Hepatocyte (in vitro differentiated cells): ENCODE measurements at regions not wholly inside any gene's neighbourhood (a gene's known extent, or its start where the extent isn't known, plus 50 kb on each side); places are given as distances from the start of the nearest gene placed in this dataset.

Experiments
- DNase-seq: peaks from one replicate; pipeline ENCODE4 v3.0.0-alpha.2; 2016; ENCODE audit warnings: low spot score
- H2AFZ ChIP-seq: fragments of 200-600 bp; sonication (generic); 2 replicates; pipeline ENCODE4 v1.6.0; 2016; ENCODE audit warnings: antibody characterized with exemption, mild to moderate bottlenecking
- H3K27ac ChIP-seq: fragments of 200-600 bp; sonication (generic); 2 replicates; pipeline ENCODE4 v1.5.1; 2016; ENCODE audit warnings: mild to moderate bottlenecking
- H3K27me3 ChIP-seq: fragments of 200-600 bp; sonication (generic); 2 replicates; pipeline ENCODE4 v1.6.1; 2016
- H3K36me3 ChIP-seq: fragments of 200-600 bp; sonication (generic); replicated peaks from 2 replicates; pipeline ENCODE4 v1.5.1; 2016; ENCODE audit warnings: low read depth; ENCODE audit not compliant: insufficient read depth
- H3K4me1 ChIP-seq: fragments of 200-600 bp; sonication (generic); 2 replicates; pipeline ENCODE4 v1.5.1; 2016; ENCODE audit warnings: mild to moderate bottlenecking, moderate library complexity; ENCODE audit not compliant: insufficient read depth
- H3K4me2 ChIP-seq: fragments of 200-600 bp; sonication (generic); 2 replicates; pipeline ENCODE4 v1.6.0; 2016
- H3K4me3 ChIP-seq: fragments of 200-600 bp; sonication (generic); 2 replicates; pipeline ENCODE4 v1.5.1; 2016; ENCODE audit warnings: mild to moderate bottlenecking
- H3K79me2 ChIP-seq: fragments of 200-600 bp; sonication (generic); 2 replicates; pipeline ENCODE4 v1.6.0; 2017; ENCODE audit warnings: mild to moderate bottlenecking
- H3K9me2 ChIP-seq: fragments of 200-600 bp; sonication (generic); replicated peaks from 2 replicates; pipeline ENCODE4 v1.6.0; 2017; ENCODE audit warnings: mild to moderate bottlenecking; ENCODE audit not compliant: insufficient read depth
- H3K9me3 ChIP-seq: fragments of 200-600 bp; sonication (generic); 2 replicates; pipeline ENCODE4 v1.5.1; 2016; ENCODE audit warnings: low read depth, mild to moderate bottlenecking
- H4K20me1 ChIP-seq: fragments of 200-600 bp; sonication (generic); 2 replicates; pipeline ENCODE4 v1.6.0; 2016; ENCODE audit warnings: mild to moderate bottlenecking; ENCODE audit not compliant: insufficient read depth, poor library complexity, severe bottlenecking
- EZH2 ChIP-seq: fragments of 200-600 bp; sonication (generic); IDR thresholded peaks from 2 replicates; pipeline ENCODE4 v1.6.1; 2016; ENCODE audit warnings: antibody characterized with exemption, mild to moderate bottlenecking, borderline replicate concordance
- EZH2phosphoT487 ChIP-seq: fragments of 200-600 bp; sonication (generic); IDR thresholded peaks from one replicate; pipeline ENCODE4 v1.6.1; 2018; ENCODE audit warnings: antibody characterized with exemption, mild to moderate bottlenecking, low read depth, moderate library complexity; ENCODE audit not compliant: unreplicated experiment, severe bottlenecking
- WGBS: methylation state at CpG from one replicate; pipeline ENCODE4 v1.1.6; 2016; ENCODE audit warnings: low lambda C conversion rate; ENCODE audit errors: missing lambda C conversion rate; 5-methylcytosine and 5-hydroxymethylcytosine counted together
- TF ChIP-seq, protein P1 (sequence below): fragments of 200-600 bp; sonication (generic); IDR thresholded peaks from 2 replicates; pipeline ENCODE4 v1.5.1; 2016; ENCODE audit warnings: antibody characterized with exemption, mild to moderate bottlenecking; ENCODE audit not compliant: poor library complexity

GRCh38 chr10:36094096-36094495 is 452.0 kb upstream of the FZD8 start:
- no peaks in the 10 kb centered on the region for H3K79me2 ChIP-seq
- TF ChIP-seq, protein P1, sequence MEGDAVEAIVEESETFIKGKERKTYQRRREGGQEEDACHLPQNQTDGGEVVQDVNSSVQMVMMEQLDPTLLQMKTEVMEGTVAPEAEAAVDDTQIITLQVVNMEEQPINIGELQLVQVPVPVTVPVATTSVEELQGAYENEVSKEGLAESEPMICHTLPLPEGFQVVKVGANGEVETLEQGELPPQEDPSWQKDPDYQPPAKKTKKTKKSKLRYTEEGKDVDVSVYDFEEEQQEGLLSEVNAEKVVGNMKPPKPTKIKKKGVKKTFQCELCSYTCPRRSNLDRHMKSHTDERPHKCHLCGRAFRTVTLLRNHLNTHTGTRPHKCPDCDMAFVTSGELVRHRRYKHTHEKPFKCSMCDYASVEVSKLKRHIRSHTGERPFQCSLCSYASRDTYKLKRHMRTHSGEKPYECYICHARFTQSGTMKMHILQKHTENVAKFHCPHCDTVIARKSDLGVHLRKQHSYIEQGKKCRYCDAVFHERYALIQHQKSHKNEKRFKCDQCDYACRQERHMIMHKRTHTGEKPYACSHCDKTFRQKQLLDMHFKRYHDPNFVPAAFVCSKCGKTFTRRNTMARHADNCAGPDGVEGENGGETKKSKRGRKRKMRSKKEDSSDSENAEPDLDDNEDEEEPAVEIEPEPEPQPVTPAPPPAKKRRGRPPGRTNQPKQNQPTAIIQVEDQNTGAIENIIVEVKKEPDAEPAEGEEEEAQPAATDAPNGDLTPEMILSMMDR: no peak
- no peak for TF ChIP-seq EZH2phosphoT487
- TF ChIP-seq EZH2: no peak
- H3K9me2 ChIP-seq: no peaks in the 10 kb centered on the region
- no peak overlapping the region for H3K4me3 ChIP-seq
- no peak for DNase-seq
- H3K36me3 ChIP-seq: no peaks in the 10 kb centered on the region
- H3K4me1 ChIP-seq: no peaks in the 10 kb centered on the region
- H3K4me2 ChIP-seq: no peak overlapping the region
- H3K27ac ChIP-seq: no peak overlapping the region
- H4K20me1 ChIP-seq: no peaks in the 10 kb centered on the region
- H3K27me3 ChIP-seq: no peaks in the 10 kb centered on the region
- WGBS: 85% methylated on average over 8 of the region's 8 CpGs
- no peaks in the 10 kb centered on the region for H3K9me3 ChIP-seq
- no peak overlapping the region for H2AFZ ChIP-seq

- Histone ChIP-seq H3K9me2 (no peaks in the 10 kb centered on the region), H3K4me2 (no peak overlapping the region), H3K27ac (no peak overlapping the region), H3K4me1 (no peaks in the 10 kb centered on the region), H2AFZ (no peak overlapping the region), H4K20me1 (no peaks in the 10 kb centered on the region), H3K4me3 (no peak overlapping the region), H3K79me2 (no peaks in the 10 kb centered on the region), H3K36me3 (no peaks in the 10 kb centered on the region), H3K27me3 (no peaks in the 10 kb centered on the region), H3K9me3 (no peaks in the 10 kb centered on the region)
- TF ChIP-seq EZH2phosphoT487 (no peak), EZH2 (no peak)
- TF ChIP-seq, protein P1: no peak
- 94% methylated on average over 7 of the region's 7 CpGs for WGBS
- no peak for DNase-seq
These were observed 450.0 kb upstream of the FZD8 start for GRCh38 chr10:36092116-36092515.

- TF ChIP-seq EZH2 (no peak), EZH2phosphoT487 (no peak)
- TF ChIP-seq, protein P1: no peak
- no peak overlapping the region for H3K27ac ChIP-seq
- H3K4me1 ChIP-seq: no peaks in the 10 kb centered on the region
- H4K20me1 ChIP-seq: no peaks in the 10 kb centered on the region
- no peaks in the 10 kb centered on the region for H3K36me3 ChIP-seq
- WGBS: 96% methylated on average over 3 of the region's 3 CpGs
- H3K9me3 ChIP-seq: no peaks in the 10 kb centered on the region
- no peak overlapping the region for H2AFZ ChIP-seq
- no peak overlapping the region for H3K4me2 ChIP-seq
- no peaks in the 10 kb centered on the region for H3K79me2 ChIP-seq
- no peak for DNase-seq
- no peaks in the 10 kb centered on the region for H3K9me2 ChIP-seq
- no peak overlapping the region for H3K4me3 ChIP-seq
- no peaks in the 10 kb centered on the region for H3K27me3 ChIP-seq
These were observed 448.9 kb upstream of the FZD8 start for GRCh38 chr10:36091007-36091406.

GRCh38 chr10:36089790-36090440 is 447.8 kb upstream of the FZD8 start:
- no peak for TF ChIP-seq EZH2
- TF ChIP-seq, protein P1: no peak
- TF ChIP-seq EZH2phosphoT487: no peak
- 90% methylated on average over 2 of the region's 2 CpGs for WGBS
- Histone ChIP-seq H3K36me3 (no peaks in the 10 kb centered on the region), H3K79me2 (no peaks in the 10 kb centered on the region), H3K4me1 (no peaks in the 10 kb centered on the region), H3K9me3 (no peaks in the 10 kb centered on the region), H3K4me3 (no peak overlapping the region), H3K4me2 (no peak overlapping the region), H4K20me1 (no peaks in the 10 kb centered on the region), H3K9me2 (no peaks in the 10 kb centered on the region), H3K27me3 (no peaks in the 10 kb centered on the region), H2AFZ (no peak overlapping the region), H3K27ac (no peak overlapping the region)
- no peak for DNase-seq
